ENCODE measurements at regions not wholly inside any gene's neighbourhood (a gene's known extent, or its start where the extent isn't known, plus 50 kb on each side); places are given as distances from the start of the nearest gene placed in this dataset.

GRCh38 chr13:111953546-111954178, 113.3 kb upstream of the SOX1 start:
- 73 to 90% methylated on average over 6 of the region's 16 CpGs for WGBS, 2 donors (ENCODE audit: low coverage in 1 of 2)
- TF ChIP-seq POLR2A (IDR thresholded peaks at IDR 0.05) (no peak), EP300 (IDR thresholded peaks at IDR 0.05) (no peak), POLR2AphosphoS5 (IDR thresholded peaks at IDR 0.05) (no peak), CTCF (IDR thresholded peaks at IDR 0.05) (no peak)
- H3K4me3 ChIP-seq, result no peak overlapping the region

GRCh38 chr13:111954661-111955411, 112.1 kb upstream of the SOX1 start:
- no peak overlapping the region for H3K27ac ChIP-seq
- H3K27me3 ChIP-seq, result peaks cover 55% of the 10 kb centered on the region
- no peaks in the 10 kb centered on the region for H3K36me3 ChIP-seq
- ATAC-seq, result no peak
- no peak overlapping the region for H3K4me3 ChIP-seq
- no peaks in the 10 kb centered on the region for H3K4me1 ChIP-seq
- H3K9me3 ChIP-seq, result peaks cover 0 to 18% (median 0%) of the 10 kb centered on the region in 3 donors
- TF ChIP-seq EP300 (IDR thresholded peaks at IDR 0.05) (no peak), CTCF (IDR thresholded peaks at IDR 0.05) (no peak), POLR2A (IDR thresholded peaks at IDR 0.05) (no peak), POLR2AphosphoS5 (IDR thresholded peaks at IDR 0.05) (no peak)
- WGBS, 2 donors (ENCODE audit: low coverage in 1 of 2), result 75 to 78% methylated on average over 10 to 18 of the region's 18 CpGs

More at GRCh38 chr13:111953546-111954178, 113.3 kb upstream of the SOX1 start:
- no peak overlapping the region for H3K27ac ChIP-seq
- H3K9me3 ChIP-seq, result peaks cover 0 to 25% (median 0%) of the 10 kb centered on the region in 3 donors
- no peak for ATAC-seq
- no peaks in the 10 kb centered on the region for H3K36me3 ChIP-seq
- H3K4me1 ChIP-seq, result no peaks in the 10 kb centered on the region
- peaks cover 61% of the 10 kb centered on the region for H3K27me3 ChIP-seq

GRCh38 chr13:111955412-111956065, 111.4 kb upstream of the SOX1 start:
- no peak overlapping the region for H3K4me3 ChIP-seq
- peaks cover 54% of the 10 kb centered on the region for H3K27me3 ChIP-seq
- WGBS, 2 donors (ENCODE audit: low coverage in 1 of 2), result 80 to 100% methylated on average over 1 to 2 of the region's 27 CpGs
- no peaks in the 10 kb centered on the region for H3K4me1 ChIP-seq
- no peak overlapping the region for H3K27ac ChIP-seq
- no peak for TF ChIP-seq EP300 (IDR thresholded peaks at IDR 0.05)
- no peak for TF ChIP-seq POLR2A (IDR thresholded peaks at IDR 0.05)
- TF ChIP-seq POLR2AphosphoS5 (IDR thresholded peaks at IDR 0.05), result no peak
- no peak for TF ChIP-seq CTCF (IDR thresholded peaks at IDR 0.05)
- ATAC-seq, result no peak
- peaks cover 0 to 11% (median 0%) of the 10 kb centered on the region in 3 donors for H3K9me3 ChIP-seq
- H3K36me3 ChIP-seq, result no peaks in the 10 kb centered on the region

GRCh38 chr13:111956261-111957151, 110.4 kb upstream of the SOX1 start:
- no peak for ATAC-seq
- whole genome bisulfite sequencing, 2 donors (ENCODE audit: low coverage in 1 of 2), result 82 to 83% methylated on average over 6 to 11 of the region's 59 CpGs
- Histone ChIP-seq H3K27me3 (peaks cover 45% of the 10 kb centered on the region), H3K4me3 (no peak overlapping the region), H3K27ac (no peak overlapping the region), H3K4me1 (no peaks in the 10 kb centered on the region), H3K9me3 (peaks cover 0 to 1% (median 0%) of the 10 kb centered on the region in 3 donors), H3K36me3 (no peaks in the 10 kb centered on the region)
- TF ChIP-seq POLR2A (IDR thresholded peaks at IDR 0.05) (no peak), EP300 (IDR thresholded peaks at IDR 0.05) (no peak), POLR2AphosphoS5 (IDR thresholded peaks at IDR 0.05) (no peak), CTCF (IDR thresholded peaks at IDR 0.05) (no peak)

Measured in gastroesophageal sphincter (tissue), 4 donors.